Effector CD4-positive, alpha-beta T cell (primary cell): ENCODE measurements at regions not wholly inside any gene's neighbourhood (a gene's known extent, or its start where the extent isn't known, plus 50 kb on each side); places are given as distances from the start of the nearest gene placed in this dataset.
"Not testable (repeated sequence)": the region's sequence is repeated elsewhere in the genome, so short reads cannot be mapped to it uniquely, and the experiment has no call there.

Source experiments
- DNase-seq: peaks from one replicate; pipeline ENCODE4 v3.0.0-alpha.2; 2020

DNA sequence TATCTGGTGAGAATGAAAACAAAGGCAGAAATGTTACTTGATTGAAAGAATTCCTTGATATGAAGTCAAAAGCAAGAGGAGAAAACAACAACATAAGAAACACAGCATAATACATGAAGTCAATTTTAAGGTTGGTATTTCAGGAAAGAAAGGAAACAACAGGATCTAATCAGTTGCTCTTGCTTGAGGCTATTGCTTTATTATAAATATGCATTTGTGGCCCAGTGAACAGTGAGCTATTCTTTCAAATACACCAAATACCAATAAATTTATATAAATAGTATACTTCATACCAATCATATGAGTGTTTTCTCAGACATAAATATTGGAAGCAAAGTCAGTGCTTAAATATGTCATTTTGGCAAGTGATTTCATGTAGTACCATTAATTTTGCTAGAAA lies 806.6 kb downstream of the NXPH1 start:
- no peak for DNase-seq

DNA sequence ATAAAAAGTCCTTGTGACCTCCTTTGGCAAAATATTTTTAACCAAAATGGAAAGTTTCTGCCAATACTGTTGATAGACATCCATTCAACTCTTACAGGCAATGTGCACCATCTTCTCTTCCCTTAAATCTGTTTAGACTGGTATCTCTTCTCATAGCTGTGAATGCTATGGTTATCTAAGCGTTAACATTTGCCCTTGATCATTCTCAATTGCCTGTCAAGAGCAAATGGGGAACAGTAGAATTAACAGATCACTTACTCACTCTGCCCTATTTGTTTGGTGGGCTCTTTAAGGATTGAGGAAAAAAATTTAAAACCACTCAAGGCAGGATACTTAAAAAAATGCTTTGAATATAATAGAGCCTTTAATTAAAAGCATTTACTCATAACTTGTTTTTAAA lies 808.4 kb downstream of the NXPH1 start:
- DNase-seq = no peak

DNA sequence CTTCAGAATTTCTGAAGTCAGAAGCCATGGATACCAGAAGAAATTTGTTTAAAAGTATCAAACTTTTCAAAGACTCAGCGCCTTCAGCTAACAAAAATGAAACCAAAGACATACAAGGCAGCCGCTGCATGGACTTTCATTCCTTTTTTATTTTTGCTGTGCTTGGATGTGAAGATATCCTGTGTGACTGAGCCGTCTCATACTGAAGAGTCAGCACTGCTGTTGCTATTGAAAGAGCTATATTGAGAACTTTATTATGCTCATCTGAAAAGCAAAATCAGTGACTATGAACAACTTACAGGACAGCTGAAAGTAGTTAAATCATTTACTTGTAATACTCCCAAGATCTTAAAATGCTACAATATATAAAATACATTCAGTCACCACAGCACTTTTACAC lies 809.2 kb downstream of the NXPH1 start:
- DNase-seq = no peak

DNA sequence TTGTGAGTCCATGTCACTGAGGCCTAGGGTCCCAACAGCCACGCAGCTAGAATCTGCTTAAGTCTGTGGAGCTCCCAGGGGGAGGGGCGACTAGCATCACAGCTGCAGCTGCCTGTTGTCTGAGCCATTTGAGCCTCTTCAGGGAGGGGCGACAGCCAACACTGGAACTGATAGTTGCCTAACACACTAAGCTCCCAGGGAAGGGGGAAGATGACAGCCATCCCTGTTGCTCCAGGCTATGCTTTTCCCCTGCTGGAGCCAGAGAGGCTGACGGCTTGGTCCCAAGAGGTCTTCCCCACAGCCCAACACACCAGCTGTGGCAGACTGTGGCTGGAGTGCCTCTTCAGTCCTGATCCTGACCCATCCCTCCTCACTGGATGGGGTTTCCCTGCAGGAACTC lies 817.5 kb downstream of the NXPH1 start:
- no peak for DNase-seq

DNA sequence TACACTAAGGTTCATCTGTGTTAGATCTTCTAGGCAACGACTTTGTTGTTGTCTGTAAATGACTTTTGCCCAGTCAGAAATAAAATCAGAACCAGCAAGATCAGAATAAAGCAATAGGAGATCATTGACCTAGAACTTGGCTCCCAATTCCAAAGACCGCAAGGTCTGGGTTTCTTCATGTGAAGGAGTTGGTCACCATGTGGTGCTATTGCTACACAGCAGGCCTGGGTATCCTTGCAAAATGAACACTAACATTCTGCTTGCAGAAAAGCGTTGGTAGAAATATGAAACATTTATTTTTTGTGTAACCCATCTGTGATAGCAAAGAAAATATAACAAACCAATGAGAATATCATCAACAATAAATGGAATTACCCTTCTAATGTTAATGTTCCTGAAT lies 831.0 kb downstream of the NXPH1 start:
- no peak for DNase-seq

DNA sequence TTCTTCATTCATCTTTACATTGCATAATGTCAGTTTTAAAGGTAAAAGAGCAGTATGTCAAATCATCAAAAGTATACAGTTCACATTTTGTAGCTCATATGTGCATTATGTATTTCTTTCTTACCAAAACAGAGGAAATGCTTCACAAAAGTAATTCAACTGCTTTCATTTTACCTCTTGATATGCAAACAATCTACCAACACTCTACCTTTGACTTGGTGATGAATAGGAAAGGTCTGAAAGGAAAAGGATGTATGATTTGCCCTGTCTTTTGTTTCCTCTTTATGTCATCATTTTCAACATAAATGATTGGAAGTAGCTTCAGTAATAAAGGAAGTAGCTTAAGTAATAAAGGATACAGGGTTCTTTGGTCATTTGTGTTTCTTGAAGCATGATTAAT lies 846.7 kb downstream of the NXPH1 start:
- DNase-seq = no peak

DNA sequence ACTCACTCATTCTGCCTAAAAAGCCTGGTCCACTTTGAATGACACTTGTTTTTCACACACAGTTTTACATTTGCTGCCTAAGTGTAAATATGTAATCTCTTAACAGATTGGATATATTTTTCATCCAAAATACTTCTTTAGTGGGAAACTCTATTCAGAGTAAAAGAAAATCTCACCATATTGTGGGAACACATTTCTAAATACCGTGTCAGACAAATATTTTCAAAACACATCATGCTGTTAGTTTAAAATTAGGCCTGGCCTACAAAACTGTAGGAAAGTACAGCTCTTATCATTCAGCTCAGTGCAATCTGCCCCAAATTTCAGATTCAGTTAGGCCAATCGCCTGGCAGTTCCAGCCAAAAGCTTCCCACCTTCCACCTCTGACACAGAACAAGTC lies 849.8 kb downstream of the NXPH1 start:
- DNase-seq = no peak

DNA sequence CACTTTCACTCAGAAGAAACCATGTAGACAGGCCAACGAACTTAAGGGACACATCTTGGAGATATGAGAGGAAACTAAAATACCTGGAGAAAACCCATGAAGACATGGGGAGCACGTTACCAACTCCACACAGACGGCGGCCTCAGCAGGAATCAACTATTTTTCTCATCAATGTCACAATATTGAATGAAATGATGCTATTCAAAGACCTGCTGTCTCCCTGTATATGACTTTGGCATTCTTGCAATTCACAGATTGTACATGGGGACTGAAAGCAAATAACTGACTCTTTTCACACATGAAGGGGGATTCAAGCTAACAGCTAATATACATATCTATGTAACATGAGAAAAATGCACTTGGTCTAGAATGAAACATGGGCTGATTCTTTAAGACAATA lies 869.0 kb downstream of the NXPH1 start:
- DNase-seq = no peak

DNA sequence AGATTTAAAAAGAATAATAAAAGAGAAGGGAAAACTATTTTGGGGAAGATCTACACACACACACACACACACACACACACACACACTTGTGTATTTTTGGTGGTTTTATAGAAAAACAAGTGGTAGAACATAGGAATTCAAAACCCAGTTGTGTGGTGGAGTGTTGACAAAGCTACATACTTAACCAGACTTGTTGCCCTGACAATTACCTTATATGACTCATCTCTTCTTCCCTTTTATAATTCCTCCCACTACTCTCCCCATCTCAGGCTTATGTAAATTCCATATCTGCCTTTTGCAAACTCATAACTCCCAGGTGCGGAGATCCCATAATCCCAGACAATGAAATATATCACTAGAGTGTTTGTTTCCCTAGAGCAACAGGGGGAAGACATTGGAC lies 873.7 kb downstream of the NXPH1 start:
- no peak for DNase-seq

DNA sequence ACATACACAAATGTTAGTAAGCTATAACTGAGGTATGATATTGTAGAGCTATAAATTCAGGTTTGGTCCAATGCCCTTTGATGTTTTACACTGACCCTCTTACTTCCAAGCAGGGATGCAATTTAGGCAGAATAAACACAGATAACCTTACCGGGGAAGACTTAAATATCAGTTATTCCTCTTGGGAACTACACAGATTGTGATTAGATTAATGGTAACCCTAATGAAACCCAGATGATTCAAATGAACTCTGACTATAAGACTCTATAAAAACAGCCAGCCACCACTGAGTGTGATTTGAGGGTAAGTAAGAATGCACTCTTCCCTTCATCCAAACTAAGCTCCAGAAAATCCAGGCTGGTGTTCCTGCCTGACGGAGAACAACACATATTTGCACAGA lies 891.1 kb downstream of the NXPH1 start:
- no peak for DNase-seq

DNA sequence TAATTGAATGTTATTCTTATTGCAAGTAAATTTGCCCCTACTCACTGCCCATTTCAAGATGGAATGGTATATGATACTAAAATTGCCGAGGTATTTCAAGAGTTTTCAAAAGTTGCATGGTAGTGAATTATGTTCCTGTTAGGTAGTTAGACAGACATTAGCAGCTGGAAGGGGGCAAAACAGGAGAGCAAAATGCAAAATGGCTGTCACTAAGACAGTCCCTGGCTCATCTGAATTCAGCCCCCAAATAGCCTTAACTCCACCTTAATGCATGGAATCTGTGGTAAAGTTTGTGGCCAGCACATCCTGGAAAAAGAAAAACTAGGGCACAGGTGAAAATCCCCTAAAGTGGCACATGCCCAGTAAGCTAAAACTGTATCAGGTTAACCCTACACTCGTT lies 894.9 kb downstream of the NXPH1 start:
- DNase-seq = no peak

DNA sequence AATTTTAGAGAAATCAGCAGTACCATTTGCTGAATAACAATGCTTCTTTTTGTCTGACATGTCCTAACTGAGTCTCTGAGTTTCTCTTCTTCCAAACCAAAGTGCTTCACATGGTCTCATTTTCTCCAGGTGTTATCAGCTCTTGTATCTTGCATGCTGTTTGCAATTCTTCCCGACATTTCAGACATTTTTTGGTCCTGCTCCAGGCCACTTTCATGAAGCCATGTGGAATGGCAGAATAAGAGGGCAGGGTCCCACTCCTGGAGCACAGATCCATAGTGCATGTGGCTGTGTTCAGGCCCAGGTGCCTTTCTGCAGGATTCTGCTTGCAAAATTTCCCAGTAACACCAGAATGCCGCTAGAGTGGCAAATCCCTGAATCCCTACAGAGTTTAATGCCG lies 916.2 kb downstream of the NXPH1 start:
- DNase-seq = no peak

DNA sequence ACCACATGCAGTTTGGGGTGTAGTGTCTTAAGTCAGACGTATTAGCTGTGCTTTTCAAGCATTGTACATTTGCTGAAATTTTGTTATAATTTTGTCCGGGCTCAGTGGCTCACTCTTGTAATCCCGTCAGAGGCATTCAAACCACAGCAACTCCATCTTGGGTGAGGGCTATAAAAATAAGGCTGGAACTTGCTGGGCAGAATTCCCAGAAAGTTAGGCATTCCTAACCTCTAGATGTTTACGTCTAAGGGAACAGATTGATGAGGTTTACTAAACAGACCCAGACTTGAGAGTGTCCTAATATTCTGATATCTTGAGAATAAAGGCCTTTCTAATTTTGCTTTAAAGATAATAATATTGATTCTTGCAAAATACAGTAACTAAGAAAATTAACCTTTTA lies 957.8 kb downstream of the NXPH1 start:
- DNase-seq = no peak

DNA sequence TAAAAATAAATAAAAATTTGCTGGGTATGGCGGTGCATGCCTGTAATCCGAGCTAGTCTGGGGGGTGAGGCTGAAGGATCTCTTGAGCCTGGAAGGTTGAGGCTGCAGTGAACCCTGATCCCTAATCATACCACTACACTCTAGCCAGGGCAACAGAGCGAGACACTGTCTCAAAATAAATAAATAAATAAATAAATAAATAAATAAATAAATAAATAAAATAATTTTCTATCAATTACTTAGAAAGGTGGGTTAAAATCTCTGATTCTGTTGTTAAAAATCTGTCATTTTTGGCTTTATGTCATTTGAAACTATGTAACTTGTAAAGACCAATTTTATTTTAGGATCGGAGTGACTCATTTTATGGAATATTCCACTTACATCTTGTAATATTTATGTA lies 958.6 kb downstream of the NXPH1 start:
- DNase-seq = no peak

DNA sequence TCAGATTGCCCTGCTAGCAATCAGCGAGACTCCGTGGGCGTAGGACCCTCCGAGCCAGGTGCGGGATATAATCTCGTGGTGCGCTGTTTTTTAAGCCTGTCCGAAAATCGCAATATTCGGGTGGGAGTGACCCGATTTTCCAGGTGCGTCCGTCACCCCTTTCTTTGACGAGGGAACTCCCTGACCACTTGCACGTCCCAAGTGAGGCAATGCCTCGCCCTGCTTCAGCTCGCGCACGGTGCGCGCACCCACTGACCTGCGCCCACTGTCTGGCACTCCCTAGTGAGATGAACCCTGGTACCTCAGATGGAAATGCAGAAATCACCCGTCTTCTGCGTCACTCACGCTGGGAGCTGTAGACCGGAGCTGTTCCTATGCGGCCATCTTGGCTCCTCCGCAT lies 971.0 kb downstream of the NXPH1 start:
- not testable (repeated sequence) for DNase-seq

DNA sequence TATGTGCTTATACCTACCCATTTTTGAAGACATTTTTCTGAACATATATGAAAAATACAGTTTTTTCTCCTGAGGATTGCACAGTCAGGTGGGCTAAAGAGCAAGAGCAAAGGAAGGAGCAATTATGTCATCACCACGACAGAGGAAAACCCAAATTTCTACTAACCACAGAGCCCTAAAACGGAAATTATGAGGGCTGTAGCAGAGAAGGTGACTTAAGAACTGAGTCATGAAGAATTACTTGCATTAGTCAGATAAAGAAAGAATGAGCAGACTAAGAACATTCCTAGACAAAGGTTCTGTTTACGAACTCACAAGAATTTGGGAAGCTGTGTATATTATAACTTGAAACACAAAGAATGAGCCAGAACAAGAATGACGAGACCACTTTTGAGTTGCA lies 974.4 kb downstream of the NXPH1 start:
- DNase-seq = no peak

DNA sequence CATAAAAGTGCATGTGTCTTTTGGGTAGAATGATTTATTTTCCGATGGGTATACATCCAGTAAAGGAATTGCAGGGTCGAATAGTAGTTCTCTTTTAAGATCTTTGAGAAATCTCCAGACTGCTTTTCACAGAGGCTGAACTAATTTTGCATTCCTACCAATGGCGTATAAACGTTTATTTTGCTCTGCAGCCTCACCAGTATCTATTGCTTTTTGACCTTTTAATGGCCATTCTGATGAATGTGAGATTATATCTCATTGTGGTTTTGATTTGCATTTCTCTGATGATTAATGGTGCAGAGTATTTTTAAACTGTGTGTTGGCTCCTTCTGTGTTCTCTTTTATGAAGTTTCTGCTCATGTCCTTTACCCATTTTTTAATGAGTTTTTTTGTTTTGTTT lies 1020.1 kb downstream of the NXPH1 start:
- no peak for DNase-seq

DNA sequence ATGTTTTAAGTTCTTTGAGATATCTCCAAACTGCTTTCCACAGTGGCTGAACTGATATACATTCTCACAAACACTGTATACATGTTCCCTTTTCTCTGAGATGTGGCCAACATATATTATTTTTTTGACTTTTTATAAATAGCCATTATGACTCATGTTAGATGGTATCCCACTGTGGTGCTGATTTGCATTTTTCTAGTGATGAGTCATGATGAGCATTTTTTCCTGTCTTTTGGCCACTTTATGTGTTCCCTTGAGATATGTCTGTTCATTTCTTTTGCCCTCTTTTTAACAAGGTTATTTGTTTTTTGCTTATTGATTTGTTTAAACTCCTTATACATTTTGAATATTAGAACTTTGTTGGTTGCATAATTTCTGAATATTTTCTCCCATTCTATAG lies 1055.1 kb downstream of the NXPH1 start:
- DNase-seq = no peak

DNA sequence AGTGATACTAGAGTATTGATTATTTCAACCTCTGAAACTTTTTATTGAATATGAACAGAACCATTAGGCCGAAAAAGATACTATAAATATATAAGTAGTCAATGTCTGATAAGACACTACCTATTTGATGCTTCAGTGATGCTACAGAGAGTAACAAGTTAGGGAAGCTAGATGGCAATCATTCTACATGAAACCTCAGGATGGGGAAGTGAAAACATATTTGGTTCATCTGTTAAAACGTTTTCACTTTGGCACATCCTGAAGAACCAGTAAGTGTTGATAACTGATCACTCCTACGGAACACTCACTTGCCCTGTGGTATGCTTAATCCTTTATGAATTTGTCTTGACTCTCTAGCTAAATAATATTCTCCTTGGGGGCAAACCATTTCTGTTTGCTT lies 1064.9 kb downstream of the NXPH1 start:
- DNase-seq = no peak

DNA sequence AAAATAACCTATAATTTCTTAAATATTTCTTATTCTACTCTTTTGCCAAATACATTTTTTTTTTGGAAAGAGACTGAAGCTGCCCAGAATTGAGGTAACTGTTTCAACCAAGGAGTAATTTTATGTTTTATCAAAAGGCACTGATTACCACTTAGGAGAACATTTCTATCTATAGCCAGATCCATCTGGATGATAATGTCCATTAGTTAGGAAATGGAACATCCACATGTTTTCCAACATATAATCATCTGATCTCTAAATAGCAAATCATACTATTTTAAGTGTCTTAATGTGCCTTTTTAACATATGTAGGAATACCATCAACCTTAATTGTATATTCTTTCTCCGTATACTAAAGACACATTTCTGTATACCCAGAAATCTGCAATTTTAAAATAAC lies 1068.9 kb downstream of the NXPH1 start:
- DNase-seq = no peak

DNA sequence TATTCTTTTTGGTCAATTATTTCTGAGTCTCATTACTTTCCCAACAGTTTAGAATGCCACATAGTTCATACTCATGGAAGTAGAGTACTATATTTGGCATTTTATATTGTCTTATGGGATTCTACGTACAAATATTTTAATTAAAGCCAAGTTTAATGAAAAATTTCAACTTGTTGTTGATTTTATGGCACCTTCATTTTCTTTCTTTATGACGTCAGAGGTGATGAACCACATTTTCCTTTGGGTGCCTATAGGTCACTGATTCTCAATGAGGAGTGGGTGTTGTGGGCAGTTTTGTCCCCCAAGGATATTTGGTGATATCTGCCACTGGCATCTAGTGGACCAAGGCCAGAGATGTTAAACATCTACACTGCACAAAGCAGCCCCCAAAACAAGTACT lies 1071.3 kb downstream of the NXPH1 start:
- DNase-seq = no peak

DNA sequence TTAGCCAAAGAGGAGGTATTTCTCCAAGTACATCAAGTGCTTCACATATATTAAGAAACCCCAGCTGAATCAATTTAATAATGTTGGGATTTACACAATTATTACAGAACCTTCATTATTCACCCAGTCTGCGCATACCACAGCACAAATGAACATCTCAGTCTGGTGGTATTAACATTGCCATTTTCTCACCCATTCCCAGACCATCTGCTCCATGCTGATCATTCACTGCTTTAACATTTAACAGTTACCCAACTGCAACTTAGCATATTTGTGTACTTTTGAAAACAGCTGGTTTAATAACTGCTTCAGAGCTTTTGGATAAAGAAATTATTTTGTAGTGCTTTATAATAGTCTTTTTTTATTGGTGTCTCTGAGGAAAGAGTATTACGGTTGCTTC lies 1072.1 kb downstream of the NXPH1 start:
- DNase-seq = no peak

DNA sequence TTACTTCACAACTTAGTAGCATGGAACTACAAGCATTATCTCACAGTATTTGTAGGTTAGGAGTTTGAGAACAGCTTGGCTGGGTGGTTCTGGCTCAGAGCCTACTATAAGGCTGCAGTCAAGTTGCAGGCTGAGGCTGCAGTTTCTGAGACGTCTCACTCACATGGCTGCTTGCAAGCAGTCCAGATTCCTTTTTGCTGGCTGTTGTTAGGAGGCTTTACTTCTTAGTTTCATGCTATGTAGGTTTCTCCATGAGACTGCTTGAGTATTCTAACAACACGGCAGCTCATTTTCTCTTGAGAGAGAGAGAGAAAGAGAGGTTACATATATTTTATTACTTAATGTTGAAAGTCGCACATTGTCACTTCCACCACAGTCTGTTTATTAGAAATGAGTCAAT lies 1073.9 kb downstream of the NXPH1 start:
- DNase-seq = no peak

DNA sequence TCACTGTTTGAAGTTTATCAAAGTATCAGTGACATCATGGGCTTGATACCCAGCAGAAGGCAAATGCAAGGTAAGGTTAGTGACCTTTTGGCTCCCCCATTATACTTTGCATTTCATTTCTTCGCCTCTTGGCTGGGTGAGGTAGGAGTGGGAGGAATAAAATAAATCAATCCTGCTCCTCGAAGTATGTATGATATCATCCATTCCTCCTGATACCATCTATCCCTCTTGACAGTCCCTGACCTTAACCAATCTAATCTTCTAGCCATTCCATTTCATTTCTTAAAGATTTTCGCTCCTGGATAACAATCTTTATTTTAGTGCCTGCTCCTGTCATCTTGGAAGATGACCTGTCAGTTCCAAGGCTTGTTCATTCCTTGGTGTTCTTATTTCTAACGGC lies 1083.3 kb downstream of the NXPH1 start:
- DNase-seq = no peak

DNA sequence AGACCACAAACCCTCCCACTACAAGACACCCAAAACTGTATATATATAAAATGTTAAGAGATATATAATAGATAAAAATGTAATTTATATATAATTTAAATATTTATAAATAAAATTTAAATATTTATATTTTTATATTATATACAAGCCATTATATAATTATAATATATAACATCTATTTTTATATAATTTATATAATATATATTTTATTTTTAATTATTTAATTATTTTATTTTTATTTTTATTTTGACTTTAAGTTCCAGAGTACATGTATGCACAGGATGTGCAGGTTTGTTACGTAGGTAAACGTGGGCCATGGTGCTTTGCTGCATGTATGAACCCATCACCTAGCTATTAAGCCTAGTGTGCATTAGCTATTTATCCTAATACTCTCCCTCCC lies 1090.2 kb downstream of the NXPH1 start:
- no peak for DNase-seq

DNA sequence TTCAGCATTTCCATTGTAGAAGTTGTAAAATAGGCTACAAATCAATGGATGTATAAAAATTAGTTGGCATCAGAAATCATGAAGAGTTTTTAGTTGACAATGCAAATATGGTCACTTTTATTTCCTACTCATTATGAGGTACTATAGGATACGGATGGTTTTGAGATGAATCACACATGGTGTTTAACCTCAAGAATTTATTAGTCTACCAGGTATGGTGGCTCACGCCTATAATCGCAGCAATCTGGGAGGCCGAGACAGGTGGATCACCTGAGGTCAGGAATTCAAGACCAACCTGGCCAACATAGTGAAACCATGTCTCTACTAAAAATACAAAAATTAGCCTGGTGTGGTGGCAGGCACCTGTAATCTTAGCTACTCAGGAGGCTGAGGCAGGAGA lies 1119.0 kb downstream of the NXPH1 start:
- not testable (repeated sequence) for DNase-seq
